ENCODE measurements at regions not wholly inside any gene's neighbourhood (a gene's known extent, or its start where the extent isn't known, plus 50 kb on each side); places are given as distances from the start of the nearest gene placed in this dataset.

GRCh38 chr15:66849746-66850077 is 147.7 kb downstream of the SMAD6 start:
- H3K27me3 ChIP-seq (replicated peaks; ENCODE audit: control insufficient read depth, insufficient read depth, low read length) = no peaks in the 10 kb centered on the region
- no peaks in the 10 kb centered on the region for H3K36me3 ChIP-seq (ENCODE audit: control insufficient read depth, insufficient read depth, low read length)
- Mint-ChIP-seq H3K27me3 (ENCODE audit: insufficient read depth, unreplicated experiment) (no peaks in the 10 kb centered on the region), H3K9me3 (ENCODE audit: unreplicated experiment) (no peaks in the 10 kb centered on the region), H3K4me1 (ENCODE audit: low read depth, unreplicated experiment) (peaks cover 19% of the 10 kb centered on the region), H3K27ac (ENCODE audit: unreplicated experiment) (peak overlapping the region; percentile 41), H3K4me3 (ENCODE audit: unreplicated experiment) (no peak overlapping the region), H3K36me3 (ENCODE audit: insufficient read depth, unreplicated experiment) (no peaks in the 10 kb centered on the region)
- TF ChIP-seq, protein P1, sequence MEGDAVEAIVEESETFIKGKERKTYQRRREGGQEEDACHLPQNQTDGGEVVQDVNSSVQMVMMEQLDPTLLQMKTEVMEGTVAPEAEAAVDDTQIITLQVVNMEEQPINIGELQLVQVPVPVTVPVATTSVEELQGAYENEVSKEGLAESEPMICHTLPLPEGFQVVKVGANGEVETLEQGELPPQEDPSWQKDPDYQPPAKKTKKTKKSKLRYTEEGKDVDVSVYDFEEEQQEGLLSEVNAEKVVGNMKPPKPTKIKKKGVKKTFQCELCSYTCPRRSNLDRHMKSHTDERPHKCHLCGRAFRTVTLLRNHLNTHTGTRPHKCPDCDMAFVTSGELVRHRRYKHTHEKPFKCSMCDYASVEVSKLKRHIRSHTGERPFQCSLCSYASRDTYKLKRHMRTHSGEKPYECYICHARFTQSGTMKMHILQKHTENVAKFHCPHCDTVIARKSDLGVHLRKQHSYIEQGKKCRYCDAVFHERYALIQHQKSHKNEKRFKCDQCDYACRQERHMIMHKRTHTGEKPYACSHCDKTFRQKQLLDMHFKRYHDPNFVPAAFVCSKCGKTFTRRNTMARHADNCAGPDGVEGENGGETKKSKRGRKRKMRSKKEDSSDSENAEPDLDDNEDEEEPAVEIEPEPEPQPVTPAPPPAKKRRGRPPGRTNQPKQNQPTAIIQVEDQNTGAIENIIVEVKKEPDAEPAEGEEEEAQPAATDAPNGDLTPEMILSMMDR (IDR thresholded peaks at IDR 0.05; ENCODE audit: insufficient read depth in 1 of 2, low read depth in 1 of 2, low read length in 1 of 2, severe bottlenecking in 1 of 2, unreplicated experiment in 1 of 2) = no peak
- ChIA-PET POLR2A (no interaction called here), CTCF (interaction anchor here (0.6 kb wide), 1 partner anchor 18 kb away, joined by 4 read pairs; no protein-coding TSS in a partner anchor)
- peaks cover 23% of the 10 kb centered on the region for H3K4me1 ChIP-seq
- no TSS peak for BruUV-seq (replicated peaks)
- DNase-seq = no peak
- intact Hi-C loops (cut with micrococcal nuclease; ENCODE audit: unreplicated experiment) = loop anchor here (5.0 kb wide), 2 partner anchors 147 to 247 kb away; partner anchors contain the start of gene SMAD6
- no peaks in the 10 kb centered on the region for H3K9me3 ChIP-seq
- no peak overlapping the region for H3K4me3 ChIP-seq (ENCODE audit: low read depth, low read length)

DNA sequence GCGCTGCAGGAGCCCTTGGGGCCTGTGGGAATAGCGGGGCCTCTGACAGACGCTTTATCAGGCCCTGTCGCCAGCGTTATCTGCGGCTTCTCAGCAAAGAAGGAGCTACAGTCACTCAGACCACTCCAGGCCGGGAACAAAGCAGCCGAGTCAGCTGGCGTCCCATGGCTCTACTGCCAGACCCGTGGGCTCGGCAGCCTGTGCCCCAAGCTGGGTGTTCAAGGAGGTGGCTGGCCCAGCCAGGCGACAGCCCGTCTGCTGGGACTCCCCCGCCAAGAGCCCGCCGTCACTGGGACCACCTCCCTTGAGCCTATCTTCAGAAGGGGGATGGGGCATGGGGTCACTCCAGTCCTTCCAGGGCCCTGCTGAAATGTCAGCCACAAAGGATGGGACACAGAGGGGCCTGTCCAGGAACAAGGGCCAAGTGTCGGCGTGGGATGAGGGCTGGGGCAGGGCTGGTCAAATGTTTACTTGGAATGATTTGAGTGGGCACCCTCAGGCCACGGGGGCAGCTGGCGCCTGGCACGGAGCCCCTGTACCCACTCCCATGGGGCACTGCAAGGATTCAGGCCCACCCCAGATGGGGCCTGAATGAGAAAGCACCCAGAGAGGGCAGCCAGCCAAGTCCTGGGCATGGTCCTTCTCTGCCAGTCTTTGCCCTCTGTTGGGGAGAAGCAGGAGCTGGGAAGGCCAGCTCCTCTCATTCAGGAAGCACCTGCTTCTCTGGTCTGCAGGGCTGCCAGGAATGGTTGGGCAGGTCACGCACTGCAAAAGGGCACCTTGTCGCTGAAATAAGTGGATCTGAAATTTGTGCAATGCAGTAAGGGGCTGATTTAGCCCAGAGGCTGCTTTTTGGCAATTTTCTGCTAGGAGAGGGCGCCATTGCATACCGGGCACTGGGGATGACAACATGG is 148.3 kb downstream of the SMAD6 start:
- intact Hi-C loops (cut with micrococcal nuclease; ENCODE audit: unreplicated experiment) = loop anchor here (5.0 kb wide), 2 partner anchors 148 to 248 kb away; partner anchors contain the start of gene SMAD6
- TF ChIP-seq, protein P1 (IDR thresholded peaks at IDR 0.05; ENCODE audit: insufficient read depth in 1 of 2, low read depth in 1 of 2, low read length in 1 of 2, severe bottlenecking in 1 of 2, unreplicated experiment in 1 of 2) = no peak
- POLR2A ChIA-PET = interaction anchor here (0.5 kb wide), 1 partner anchor 76 kb away, joined by 3 read pairs; no protein-coding TSS in a partner anchor
- no peaks in the 10 kb centered on the region for H3K36me3 ChIP-seq (ENCODE audit: control insufficient read depth, insufficient read depth, low read length)
- H3K9me3 ChIP-seq = no peaks in the 10 kb centered on the region
- Mint-ChIP-seq H3K4me3 (ENCODE audit: unreplicated experiment) (no peak overlapping the region), H3K9me3 (ENCODE audit: unreplicated experiment) (no peaks in the 10 kb centered on the region), H3K36me3 (ENCODE audit: insufficient read depth, unreplicated experiment) (no peaks in the 10 kb centered on the region), H3K27ac (ENCODE audit: unreplicated experiment) (peak overlapping the region; percentile 41), H3K27me3 (ENCODE audit: insufficient read depth, unreplicated experiment) (no peaks in the 10 kb centered on the region), H3K4me1 (ENCODE audit: low read depth, unreplicated experiment) (peaks cover 19% of the 10 kb centered on the region)
- DNase-seq = peak in 1 of 2 experiments; percentile 35
- peaks cover 23% of the 10 kb centered on the region for H3K4me1 ChIP-seq
- CTCF ChIA-PET = interaction anchor here (0.5 to 3.3 kb wide), 9 partner anchors 11 to 231 kb away, joined by 3 to 29 read pairs (median 5); no protein-coding TSS in a partner anchor
- no peaks in the 10 kb centered on the region for H3K27me3 ChIP-seq (replicated peaks; ENCODE audit: control insufficient read depth, insufficient read depth, low read length)
- BruUV-seq (replicated peaks) = no TSS peak
- H3K4me3 ChIP-seq (ENCODE audit: low read depth, low read length) = no peak overlapping the region

DNA sequence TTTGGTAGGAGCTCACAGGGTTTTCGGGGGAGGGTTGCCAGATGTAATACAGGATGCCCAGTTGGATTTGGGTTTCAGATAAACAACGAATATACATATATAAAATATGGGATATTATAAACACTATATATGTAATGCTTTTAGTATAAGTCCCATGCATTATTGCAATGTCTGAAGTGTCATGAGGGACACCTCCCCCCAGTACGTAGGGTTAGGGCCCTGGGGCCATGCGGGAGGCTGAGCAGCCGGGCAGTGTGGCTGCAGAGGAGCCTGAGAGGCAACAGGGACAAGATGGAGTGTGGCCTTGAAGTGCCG is 148.9 kb downstream of the SMAD6 start:
- Histone ChIP-seq H3K4me1 (peaks cover 23% of the 10 kb centered on the region), H3K36me3 (ENCODE audit: control insufficient read depth, insufficient read depth, low read length) (no peaks in the 10 kb centered on the region), H3K9me3 (no peaks in the 10 kb centered on the region), H3K27me3 (replicated peaks; ENCODE audit: control insufficient read depth, insufficient read depth, low read length) (no peaks in the 10 kb centered on the region), H3K4me3 (ENCODE audit: low read depth, low read length) (no peak overlapping the region)
- Mint-ChIP-seq H3K27ac (ENCODE audit: unreplicated experiment) (peak overlapping the region; percentile 50), H3K36me3 (ENCODE audit: insufficient read depth, unreplicated experiment) (no peaks in the 10 kb centered on the region), H3K4me3 (ENCODE audit: unreplicated experiment) (peak overlapping the region; percentile 47), H3K27me3 (ENCODE audit: insufficient read depth, unreplicated experiment) (no peaks in the 10 kb centered on the region), H3K9me3 (ENCODE audit: unreplicated experiment) (no peaks in the 10 kb centered on the region), H3K4me1 (ENCODE audit: low read depth, unreplicated experiment) (peaks cover 19% of the 10 kb centered on the region)
- POLR2A ChIA-PET = interaction anchor here (0.5 kb wide), 1 partner anchor 77 kb away, joined by 3 read pairs; no protein-coding TSS in a partner anchor
- DNase-seq = no peak
- intact Hi-C loops (cut with micrococcal nuclease; ENCODE audit: unreplicated experiment) = loop anchor here (5.0 kb wide), 2 partner anchors 149 to 249 kb away; partner anchors contain the start of gene SMAD6
- BruUV-seq (replicated peaks) = no TSS peak
- TF ChIP-seq, protein P1 (IDR thresholded peaks at IDR 0.05; ENCODE audit: insufficient read depth in 1 of 2, low read depth in 1 of 2, low read length in 1 of 2, severe bottlenecking in 1 of 2, unreplicated experiment in 1 of 2) = no peak
- CTCF ChIA-PET = interaction anchor here (0.5 to 3.3 kb wide), 15 partner anchors 8 to 232 kb away, joined by 3 to 29 read pairs (median 5); no protein-coding TSS in a partner anchor

Data from Caco-2 (cell line).